NCI-H526 treated with DMSO at 0.1 percent for 48 hours (cell line): ENCODE measurements at regions not wholly inside any gene's neighbourhood (a gene's known extent, or its start where the extent isn't known, plus 50 kb on each side); places are given as distances from the start of the nearest gene placed in this dataset.
"Not testable (repeated sequence)": the region's sequence is repeated elsewhere in the genome, so short reads cannot be mapped to it uniquely, and the experiment has no call there.

Source experiments
- DNase-seq: peaks from one replicate; lab custom pipeline; 2025; lab: John Stamatoyannopoulos, UW

DNA sequence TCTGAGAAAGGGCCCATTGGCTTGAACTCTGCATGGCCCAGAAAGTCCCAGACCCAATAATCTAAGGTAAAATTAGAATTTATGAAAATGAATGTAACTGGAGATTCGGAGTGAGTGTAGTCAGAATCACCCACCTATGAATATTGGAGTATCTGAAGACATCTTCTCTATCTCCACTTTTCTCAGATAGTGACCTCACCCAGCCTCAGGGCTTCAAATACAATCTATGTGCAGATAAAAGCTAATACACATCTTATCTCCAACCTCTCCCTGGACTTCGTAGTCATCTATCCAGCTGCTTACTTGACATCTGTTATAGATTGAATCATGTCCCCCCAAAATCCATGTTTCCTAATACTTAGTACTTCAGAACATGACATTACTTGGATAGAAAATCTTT lies 263.2 kb downstream of the RAD51AP2 start:
- DNase-seq, result no peak

DNA sequence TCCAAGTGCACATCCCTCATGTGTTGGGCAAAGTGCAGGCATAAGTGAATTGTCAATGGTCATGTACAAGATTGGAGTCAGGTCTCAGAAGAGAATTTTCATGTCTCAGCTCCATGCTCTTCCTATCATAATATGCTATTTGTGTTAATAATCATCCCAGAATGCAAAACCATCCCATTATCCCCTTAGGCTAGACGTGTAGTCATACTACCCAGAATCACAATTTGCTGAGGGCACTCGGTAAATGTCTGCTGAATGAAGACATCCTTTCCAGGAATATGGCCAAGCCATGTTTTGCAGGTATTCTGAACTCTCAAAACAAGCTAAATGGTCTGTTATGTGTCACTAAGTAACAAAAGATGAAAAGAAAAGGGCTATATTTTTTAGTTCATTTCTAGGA lies 263.8 kb downstream of the RAD51AP2 start:
- no peak for DNase-seq

DNA sequence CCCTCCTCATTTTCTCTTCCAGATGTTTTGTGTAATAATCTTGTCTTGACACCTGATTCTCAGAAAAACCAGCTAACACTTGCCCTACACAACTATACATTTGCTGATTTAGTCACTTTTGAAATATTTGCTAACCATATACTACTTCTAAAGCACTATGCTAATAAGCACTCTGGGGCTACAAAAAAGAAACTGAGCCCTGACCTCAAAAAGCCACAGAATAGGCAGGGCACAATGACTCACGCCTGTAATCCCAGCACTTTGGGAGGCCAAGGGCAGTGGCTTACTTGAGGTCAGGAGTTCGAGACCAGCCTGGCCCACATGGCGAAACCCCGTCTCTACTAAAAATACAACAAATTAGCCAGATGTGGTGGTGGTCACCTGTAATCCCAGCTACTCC lies 266.0 kb downstream of the RAD51AP2 start:
- DNase-seq, result no peak

GRCh38 chr2:17251171-17251570 lies 267.1 kb downstream of the RAD51AP2 start:
- no peak for DNase-seq

DNA sequence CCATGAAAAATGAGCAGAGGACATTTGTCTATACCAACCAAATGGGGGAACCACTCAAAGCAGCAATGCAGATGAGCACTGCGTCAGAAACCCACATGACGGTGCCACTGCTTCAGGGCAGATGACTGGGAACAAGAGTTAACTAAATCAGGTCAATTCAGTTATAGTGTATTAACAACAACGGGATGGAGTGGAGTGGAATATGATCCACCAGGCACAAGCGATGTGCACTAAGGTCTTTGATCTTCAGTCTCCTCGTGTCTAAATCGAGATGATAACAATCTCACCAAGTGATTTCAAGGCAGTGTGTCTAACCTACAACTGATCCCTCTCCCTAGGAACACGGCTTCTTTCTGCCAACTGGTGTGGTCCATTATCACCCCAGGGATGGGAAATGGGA lies 269.0 kb downstream of the RAD51AP2 start:
- DNase-seq, result no peak

GRCh38 chr2:17245906-17246305 lies 272.3 kb downstream of the RAD51AP2 start:
- no peak for DNase-seq

- DNase-seq, result no peak
Measured at GRCh38 chr2:17242813-17243485, 275.3 kb downstream of the RAD51AP2 start.

DNA sequence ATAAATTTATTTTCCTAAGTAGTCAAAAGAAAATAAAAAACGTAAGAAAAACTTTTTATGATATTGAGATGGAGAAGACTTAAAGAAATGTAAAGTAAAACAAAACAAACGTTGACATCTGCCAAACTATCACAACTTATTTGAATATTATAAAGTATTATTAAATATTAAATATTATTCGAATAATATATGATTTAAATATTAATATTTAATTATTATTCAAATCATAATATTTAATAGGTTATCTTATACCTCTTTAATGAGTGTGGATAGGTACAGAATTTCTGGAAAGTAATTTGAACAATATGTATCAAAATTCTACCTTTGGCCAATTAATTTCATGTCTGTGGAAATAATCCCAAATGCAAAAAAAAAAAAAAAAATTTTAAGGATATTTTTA lies 278.7 kb downstream of the RAD51AP2 start:
- DNase-seq, result no peak

DNA sequence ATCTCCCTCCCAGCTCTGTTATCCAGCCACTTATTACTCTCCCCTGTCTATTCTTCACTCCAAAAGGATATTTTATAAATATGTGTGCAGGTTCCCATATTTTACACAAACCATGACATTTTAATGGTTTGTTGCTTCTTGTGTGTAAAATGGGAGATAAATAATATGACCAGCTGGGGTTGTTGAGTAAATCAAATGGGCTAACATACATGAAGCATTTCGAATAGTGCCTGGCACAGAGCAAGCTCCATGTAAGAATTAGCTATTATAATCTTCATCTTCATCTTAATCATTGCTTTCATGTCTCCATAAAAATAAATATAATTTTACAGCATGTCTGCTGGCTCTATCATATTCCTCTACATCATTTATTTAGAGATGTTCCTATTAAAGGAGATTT lies 283.1 kb downstream of the RAD51AP2 start:
- DNase-seq, result no peak

- no peak for DNase-seq
Measured at GRCh38 chr2:17232776-17233556, 285.3 kb downstream of the RAD51AP2 start.

GRCh38 chr2:17231394-17231965 lies 286.8 kb downstream of the RAD51AP2 start:
- no peak for DNase-seq

DNA sequence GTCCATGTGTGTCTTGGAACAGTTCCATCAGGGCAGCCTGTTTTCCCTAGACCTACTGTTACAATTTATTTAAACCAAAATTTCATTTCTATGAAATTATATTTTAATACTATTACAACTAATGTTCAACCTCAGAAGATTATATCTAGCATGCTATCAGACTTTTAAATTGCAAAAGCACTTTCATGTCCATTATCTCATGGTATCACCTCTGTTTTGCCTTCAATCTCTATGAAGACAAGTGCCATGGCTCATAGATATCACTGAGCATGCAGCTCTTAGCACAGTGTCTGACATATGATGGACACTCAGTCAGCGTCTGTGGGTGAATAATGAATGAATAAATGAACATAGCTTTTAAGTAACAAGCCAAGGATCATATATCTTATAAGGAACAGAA lies 288.8 kb downstream of the RAD51AP2 start:
- no peak for DNase-seq

- no peak for DNase-seq
Measured at GRCh38 chr2:17228461-17228860, 289.8 kb downstream of the RAD51AP2 start.

- no peak for DNase-seq
Measured at GRCh38 chr2:17227856-17228255, 290.4 kb downstream of the RAD51AP2 start.

- no peak for DNase-seq
Measured at GRCh38 chr2:17226941-17227490, 291.2 kb downstream of the RAD51AP2 start.

DNA sequence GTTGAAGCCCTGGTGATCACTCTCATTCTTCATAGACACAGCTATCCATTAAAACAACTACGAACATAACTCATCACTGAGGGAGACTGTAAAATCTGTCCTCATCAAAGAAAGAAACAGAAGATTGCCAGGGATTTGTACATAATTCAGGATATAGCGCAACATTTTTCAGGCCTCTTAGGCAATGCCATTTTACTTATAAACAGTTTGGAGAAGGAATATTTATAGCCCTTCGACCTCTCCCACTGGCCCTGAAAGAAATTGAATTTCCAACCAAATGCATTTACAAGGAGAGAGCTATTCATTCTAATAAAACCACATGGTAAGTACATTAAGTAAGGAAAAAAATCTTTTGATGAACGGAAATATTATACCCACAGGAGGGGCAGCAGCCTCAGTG lies 295.0 kb downstream of the RAD51AP2 start:
- no peak for DNase-seq

DNA sequence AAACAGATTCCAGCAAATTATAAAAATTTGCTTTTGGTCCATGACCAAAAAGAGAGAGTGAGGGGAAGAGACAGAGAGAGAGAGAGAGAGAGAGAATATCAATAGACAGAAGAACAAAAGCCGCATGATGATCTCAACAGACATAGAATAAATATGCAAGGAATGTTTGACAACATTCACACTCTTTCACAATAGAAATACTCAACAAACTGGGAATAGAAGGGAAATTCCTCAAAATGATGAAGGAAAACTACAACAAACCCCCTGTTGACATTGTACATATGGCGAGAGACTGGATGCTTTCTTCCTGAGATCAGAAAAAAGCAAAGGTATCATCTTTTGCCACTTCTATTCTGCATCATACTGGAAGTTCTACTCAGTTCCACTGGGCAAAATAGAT lies 309.7 kb downstream of the RAD51AP2 start:
- no peak for DNase-seq

- no peak for DNase-seq
Measured at GRCh38 chr2:17206771-17207170, 311.5 kb downstream of the RAD51AP2 start.

DNA sequence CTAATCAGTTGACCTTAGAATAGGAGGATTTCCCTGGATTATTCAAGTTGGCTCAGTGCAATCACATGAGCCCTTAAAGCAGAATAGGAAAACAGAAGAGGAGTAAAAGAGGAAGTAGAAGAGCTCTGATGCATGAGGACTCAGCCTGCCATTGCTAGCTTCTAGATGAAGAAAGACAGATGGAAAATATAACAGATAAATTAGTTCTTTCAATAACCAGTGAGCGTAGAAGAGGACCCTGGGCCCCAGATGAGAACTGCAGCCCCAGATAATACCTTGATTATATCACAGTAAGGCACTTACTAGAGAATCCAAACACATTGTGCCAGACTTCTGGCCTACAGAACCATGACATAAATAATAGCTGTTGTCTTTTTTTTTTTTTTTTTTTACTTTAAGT lies 314.0 kb downstream of the RAD51AP2 start:
- not testable (repeated sequence) for DNase-seq

DNA sequence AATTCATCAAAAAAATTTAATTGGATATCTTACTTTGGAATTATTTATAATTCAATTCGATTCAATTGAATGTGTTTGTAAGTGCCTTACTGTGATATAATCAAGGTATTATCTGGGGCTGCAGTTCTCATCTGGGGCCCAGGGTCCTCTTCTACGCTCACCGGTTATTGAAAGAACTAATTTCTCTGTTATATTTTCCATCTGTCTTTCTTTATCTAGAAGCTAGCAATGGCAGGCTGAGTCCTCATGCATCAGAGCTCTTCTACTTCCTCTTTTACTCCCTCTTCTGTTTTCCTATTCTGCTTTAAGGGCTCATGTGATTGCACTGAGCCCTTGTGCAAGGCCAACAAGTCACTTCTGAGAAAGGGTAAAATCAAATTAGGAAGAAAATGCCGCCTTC lies 315.6 kb downstream of the RAD51AP2 start:
- not testable (repeated sequence) for DNase-seq

GRCh38 chr2:17199741-17200140 lies 318.5 kb downstream of the RAD51AP2 start:
- DNase-seq, result no peak

DNA sequence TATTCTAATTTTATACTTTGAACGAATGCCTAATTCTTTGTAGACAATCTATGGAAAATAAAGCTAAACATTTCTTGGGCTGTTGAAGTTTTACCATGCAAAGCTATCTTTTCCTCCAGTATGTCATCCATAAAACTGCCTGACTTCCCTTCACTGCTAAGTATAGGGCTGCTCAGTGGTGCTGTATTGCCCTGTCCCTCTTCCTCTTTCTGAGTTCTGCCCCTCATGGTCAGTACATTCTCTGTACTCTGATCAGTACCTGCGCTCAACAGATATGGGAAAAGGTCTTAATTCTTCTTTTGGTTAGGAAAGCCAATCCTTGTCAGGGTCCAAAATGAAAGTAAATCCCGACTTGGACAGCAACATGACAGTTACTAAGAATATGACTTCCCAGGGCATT lies 321.9 kb downstream of the RAD51AP2 start:
- DNase-seq, result no peak

DNA sequence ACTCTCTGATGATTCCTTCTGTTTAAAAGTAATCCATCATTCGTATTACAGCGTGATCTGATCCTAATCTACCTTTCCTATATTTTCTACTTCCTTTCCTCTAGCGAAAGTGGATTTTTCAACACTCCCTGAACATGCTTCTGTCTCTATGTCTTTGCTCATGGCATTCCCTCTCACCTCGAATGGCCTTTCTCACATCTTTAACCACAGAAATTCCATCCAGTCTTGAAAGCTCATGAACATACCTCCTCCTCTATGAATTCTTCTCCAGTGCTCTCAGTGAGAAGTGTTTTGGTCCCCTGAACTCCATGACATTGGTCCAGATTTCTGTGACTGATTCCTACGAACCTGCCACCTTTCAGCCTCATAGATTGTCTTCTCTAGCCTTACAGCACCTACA lies 323.2 kb downstream of the RAD51AP2 start:
- no peak for DNase-seq
